Superior temporal gyrus (tissue), 1 donor: ENCODE measurements at regions not wholly inside any gene's neighbourhood (a gene's known extent, or its start where the extent isn't known, plus 50 kb on each side); places are given as distances from the start of the nearest gene placed in this dataset.
"Not testable (repeated sequence)": the region's sequence is repeated elsewhere in the genome, so short reads cannot be mapped to it uniquely, and the experiment has no call there.

ENCODE experiments used
- DNase-seq: peaks from one replicate; pipeline ENCODE4 v3.0.0-alpha.2; 2016; ENCODE audit errors: extremely low spot score

DNA sequence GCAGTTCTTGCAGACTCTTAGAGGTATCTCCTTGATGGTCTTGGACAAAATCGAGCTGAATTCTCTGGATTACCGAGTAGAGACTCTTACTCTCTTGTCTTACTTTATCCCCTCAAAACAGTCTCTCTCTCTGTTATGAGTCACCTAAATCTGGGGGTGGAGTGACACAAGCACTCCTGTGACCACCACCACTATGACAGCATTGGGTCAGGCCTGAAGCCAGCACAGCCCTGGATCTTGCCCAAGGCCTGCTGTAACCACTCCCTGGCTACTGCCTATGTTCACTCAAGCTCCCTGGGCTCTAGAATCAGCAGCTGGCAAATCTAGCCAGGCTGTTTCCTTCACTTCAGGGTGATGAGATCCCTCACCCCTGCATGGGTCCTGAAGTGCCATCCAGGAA lies 662.5 kb downstream of the LUZP2 start:
- DNase-seq: no peak

DNA sequence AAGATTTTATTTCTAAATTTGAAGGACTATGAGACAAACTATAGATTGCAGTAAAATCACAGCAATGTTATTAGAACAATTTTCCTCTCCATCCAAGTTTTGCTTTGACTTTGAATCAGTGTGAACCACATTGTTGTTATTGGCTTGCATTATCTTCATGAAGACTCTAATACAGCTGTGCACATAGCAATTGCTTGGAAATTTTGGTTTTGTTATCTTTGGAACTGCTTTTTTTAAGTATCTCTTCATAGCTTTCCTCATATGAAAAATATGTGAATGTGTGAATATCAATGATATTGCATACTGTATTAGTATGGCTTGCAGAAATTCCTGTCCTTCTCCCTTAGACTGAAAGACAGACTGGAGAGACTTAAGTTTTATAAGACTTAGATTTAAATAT lies 666.6 kb downstream of the LUZP2 start:
- DNase-seq: no peak

DNA sequence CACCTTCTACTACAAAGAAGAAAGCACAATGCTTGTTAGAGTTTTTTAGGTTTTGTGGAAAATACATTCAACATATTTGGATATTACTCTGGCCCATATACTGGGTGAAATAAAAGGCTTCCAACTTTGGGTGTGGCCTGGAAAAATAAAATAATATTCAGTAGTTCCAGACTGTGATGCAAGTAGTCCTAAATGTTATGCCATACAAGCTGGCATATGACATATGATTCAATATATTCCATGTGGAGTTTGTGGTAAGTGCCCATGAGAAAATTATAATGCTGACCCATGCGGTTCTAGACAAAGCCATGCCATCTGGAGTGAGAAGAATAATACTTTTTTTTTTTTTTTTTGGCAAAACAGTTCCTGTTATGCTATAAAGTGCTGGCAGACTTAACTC lies 683.3 kb downstream of the LUZP2 start:
- no peak for DNase-seq

DNA sequence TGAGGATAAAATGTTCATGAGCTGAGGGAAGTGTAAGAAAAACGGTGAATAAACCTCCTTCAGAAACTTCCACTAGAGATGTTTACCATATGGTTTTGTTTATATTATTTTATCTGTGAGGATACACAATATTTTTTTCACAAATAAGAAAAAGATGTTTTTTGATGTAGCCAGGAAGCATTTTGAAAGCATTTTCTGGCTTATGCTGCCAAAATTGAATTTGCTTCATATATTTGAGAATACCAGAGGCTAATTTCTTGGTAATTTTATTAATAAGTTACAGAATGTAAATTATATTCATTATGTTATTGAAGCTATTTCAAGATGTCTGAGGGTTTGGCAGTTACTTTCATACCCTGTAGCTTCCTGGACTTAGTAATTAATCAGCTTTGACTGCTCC lies 686.6 kb downstream of the LUZP2 start:
- no peak for DNase-seq

DNA sequence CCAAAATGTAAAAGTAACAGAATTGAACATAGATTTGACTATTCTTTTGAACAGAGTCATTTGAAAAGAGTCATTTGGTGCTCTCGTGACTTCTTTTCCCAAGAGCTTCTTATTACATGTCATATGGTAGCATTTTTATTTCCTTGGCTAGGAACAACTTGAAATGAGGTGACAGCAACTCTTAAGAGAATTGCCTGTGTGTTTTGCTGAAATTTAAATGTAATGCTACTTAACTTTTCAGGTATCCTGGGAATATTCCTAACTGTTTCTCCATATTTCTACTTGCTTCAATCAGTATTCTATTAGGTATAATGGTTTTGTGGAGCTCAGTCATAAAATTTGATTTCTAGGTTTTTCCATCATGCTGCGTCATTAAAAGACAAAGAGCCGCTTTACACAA lies 700.7 kb downstream of the LUZP2 start:
- DNase-seq: no peak

DNA sequence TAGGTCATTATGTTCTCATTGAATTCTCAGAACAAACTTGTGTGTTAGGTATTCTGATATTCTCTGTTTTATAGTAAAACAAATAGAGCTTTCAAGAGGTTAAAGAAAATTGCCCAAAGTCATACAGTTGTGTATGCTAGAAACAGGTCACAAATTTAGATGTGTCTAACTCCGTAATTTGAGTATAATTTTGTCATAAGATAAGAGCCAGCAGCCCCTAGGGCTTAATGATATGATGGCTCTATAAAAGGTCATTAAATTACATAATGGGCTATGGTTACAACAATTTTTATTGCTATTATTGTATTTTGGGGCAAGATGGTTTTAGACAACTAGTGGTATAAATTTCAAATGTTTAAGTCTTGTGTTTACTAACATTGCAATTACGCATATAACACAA lies 701.9 kb downstream of the LUZP2 start:
- no peak for DNase-seq

DNA sequence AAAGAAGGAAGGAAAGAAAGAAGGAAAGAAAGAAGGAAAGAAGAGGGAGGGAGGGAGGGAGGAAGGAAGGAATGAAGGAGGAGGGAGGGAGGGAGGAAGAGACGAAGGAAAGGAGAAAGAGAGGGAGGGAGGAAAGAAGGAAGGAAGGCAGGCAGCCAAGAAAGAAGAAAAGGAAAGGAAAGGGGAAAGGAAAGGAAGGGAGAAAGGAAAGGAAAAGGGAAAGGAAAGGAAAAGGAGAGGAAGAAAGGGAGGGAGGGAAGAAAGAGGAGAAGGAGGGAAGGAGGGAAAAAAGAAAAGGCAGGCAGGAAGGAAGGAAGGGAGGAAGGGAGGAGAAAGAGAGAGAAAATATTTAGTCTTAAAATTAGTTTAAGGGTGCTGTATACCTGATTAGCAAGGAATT lies 704.1 kb downstream of the LUZP2 start:
- no peak for DNase-seq

DNA sequence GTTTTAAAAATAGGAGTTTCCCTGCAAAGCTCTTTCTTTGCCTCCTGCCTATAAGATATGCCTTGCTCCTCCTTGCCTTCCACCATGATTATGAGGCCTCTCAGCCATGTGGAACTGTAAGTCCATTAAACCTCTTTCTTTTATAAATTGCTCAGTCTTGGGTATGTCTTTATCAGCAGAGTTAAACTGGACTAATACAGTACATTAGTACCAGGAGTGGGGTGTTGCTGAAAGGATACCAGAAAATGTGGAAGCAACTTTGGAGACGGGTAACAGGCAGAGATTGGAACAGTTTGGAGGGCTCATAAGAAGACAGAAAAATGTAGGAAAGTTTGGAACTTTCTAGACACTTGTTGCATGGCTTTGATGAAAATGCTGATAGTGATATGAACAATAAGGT lies 709.9 kb downstream of the LUZP2 start:
- DNase-seq: no peak

DNA sequence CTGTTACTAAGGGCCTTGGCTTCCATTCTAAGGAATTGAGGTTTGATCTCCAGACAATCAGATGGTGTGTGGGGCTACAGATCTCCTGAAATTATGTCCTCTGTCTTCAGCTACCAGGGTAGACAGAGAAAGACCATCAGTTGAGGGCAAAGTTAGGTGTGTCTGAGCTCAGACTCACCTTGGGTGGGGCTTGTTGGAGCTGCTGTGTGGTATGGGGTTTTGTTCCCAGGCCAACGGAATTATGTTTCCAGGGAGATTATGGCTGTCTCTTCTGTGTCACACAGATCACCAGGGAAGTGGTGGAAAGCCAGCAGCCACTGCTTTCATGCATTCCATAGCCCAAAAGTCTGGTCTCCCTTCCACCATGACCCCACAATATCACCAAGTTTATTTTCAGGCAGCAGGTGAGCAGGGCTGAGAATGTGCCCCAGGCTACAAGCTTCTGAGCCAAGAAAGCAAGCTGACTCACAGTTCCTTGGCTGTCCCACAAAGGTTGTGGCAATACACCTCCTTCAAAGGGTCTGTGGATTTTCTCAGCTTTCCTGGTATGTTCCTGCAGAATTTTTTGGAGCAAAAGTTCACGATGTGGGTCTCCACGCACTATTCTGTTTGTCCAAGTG lies 714.9 kb downstream of the LUZP2 start:
- DNase-seq: no peak

DNA sequence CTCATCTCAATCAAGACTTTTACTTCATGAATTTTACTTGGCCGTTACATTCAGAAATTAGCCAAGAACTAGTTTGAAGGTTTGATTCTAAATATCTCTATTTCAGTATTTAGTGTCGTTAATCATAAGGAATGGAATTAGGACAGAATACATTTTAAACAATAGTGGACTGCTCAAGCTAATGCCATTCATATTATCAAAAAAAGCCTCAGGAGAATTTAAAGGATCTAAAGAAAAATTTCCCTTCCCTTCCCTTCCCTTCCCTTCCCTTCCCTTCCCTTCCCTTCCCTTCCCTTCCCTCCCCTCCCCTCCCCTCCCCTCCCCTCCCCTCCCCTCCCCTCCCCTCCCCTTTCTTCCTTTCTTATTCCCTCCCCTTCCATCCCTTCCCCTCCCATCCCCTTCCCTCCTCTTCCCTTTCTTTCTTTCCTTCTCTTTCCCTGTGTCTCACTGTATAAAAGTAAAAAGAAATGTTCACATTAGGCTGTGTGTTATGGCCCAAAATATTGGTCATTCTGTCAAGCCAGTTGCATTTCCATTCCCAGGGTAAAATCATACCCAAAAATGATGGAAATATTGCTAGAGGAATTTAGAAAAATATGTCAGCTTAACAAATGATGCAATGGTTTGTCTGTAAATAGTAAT lies 717.8 kb downstream of the LUZP2 start:
- no peak for DNase-seq

DNA sequence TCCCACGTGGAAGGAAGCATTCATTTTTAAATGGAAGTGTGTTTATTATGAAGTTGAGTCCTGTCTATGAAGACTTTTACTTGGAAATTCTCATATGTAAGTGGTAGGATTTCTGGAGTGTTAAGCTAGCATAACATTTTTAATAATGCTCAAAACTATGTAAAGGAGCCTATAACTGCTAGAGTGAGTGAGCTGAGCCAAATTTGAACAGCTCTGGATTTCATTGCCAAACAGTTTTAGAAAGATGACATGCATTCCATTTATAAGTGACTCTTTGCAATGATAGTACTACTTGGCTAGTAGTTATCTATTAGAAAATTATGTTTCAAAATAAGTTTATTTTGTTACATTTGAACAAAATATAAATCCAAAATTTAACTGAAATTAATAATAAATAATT lies 721.2 kb downstream of the LUZP2 start:
- no peak for DNase-seq

DNA sequence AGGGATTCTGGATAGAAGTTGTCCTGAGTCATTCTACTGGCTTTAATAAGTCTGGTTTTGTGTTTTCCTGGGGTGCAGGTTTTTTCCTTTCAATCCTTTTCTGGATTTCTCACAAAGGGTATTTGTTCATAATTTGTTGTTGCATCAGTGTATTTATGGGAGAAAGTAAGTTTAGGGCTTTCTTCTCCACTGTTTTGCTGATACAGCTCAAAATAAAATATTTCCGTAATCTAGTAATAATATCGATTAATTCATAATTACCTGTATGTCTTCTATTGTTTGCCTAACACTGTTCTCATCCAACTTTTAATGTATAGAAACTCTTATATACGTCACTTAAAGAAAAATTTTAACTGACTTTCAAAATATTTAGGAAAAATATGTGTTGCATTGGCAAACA lies 728.2 kb downstream of the LUZP2 start:
- DNase-seq: no peak

DNA sequence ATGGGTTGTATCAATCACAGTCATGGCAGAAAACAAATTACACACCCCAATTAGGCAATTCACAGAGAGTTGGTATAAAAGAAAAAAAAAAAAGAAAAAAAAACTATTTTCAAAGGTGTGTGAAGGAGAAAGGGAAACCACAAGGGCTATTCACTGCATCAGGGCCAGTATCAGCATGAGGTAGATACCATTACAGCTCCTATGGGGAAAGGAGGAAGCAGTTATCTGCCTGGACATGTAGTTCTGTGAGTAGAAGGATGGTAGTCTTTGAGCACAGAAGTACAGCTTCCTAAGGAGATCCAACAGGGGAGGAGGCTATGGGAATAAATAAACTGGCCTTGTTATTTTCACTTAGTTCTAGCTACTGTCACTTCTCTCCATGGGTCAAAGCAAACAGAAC lies 746.1 kb downstream of the LUZP2 start:
- DNase-seq: no peak

DNA sequence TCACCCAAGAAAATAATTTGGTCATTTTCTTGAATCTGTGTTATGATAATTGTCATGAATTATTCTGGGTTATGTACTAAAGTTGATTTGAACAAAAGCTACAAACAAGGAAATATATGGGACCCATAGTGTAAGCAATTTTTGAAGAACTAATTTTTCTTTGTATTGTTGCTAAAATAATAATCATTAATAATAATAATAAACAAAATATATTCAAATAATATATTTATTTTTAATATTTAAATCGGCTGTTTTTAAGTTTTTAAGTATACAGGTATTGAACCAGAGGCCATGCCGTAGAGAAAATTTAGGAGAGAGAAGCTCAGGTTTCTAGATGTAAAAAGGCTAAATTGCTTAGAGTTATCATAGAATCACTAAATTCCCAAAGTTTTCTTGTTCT lies 747.3 kb downstream of the LUZP2 start:
- no peak for DNase-seq

DNA sequence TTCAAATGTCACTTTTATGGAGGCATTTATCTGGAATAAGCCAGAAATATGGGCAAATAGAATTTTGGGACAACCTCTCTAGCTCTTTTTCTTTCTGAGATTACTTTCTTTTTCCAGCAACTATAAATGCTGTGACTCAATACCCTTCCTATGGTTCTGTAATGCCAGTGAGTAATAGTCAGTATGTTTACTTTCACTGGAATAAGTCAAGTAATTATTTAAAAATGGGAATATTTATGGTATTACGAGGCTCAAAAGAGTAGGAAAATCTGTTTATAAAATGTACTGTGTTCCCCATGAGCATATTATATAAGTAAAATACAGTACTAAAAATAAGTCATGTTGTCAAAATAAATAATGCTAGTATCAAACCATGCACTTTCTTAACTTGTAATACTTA lies 750.5 kb downstream of the LUZP2 start:
- DNase-seq: no peak

DNA sequence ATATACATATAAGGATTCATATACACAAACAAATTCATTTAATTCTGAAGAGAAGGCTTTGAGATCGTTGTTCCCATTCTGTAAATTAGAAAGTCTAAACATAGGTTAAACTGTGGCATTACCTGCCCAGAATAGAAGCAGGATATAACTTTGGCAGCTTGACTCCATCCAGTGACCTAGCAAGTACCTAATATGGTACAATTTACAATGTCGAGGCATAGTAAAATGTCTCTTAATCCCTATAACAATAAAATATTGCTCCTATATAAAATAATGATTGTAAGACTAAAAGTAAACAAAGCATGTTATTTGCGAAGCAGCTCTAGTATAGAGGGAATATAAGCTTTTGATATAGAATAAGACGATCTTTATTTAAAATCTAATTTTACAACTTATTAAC lies 756.0 kb downstream of the LUZP2 start:
- DNase-seq: no peak

DNA sequence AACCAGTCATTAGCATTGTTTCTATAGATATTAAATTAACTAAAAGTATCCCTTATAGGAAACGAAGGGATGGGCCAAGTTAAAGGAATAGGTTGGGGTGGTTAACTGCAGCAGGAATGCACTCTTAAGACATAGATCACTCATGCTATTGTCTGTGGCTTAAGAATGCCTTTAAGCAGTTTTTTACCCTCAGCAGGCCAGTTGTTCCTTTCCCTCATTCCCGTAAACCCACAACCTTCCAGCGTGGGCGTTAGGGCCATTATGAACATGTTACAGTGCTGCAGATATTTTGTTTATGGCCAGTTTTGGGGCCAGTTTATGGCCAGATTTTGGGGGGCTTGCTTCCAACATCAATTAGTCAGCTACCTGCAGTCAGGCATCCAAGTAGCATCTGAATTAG lies 767.0 kb downstream of the LUZP2 start:
- not testable (repeated sequence) for DNase-seq

DNA sequence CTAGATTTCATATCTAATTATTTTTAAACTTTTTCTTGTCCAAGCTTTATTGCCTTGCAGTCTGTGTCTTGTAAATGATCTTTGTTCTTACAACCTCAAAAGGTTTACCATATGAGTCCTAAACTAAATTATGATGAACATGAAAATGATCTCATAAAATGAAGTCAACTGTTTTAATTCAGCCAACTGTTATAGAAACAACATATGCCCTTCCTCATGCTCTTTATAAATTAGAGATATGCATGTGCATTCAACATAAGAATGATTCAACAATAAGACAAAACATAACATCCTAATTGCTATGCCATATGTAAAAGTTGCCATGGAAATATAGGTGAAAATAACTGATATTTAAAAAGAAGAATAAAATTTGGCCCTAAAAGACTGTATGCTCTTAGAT lies 774.4 kb downstream of the LUZP2 start:
- no peak for DNase-seq

DNA sequence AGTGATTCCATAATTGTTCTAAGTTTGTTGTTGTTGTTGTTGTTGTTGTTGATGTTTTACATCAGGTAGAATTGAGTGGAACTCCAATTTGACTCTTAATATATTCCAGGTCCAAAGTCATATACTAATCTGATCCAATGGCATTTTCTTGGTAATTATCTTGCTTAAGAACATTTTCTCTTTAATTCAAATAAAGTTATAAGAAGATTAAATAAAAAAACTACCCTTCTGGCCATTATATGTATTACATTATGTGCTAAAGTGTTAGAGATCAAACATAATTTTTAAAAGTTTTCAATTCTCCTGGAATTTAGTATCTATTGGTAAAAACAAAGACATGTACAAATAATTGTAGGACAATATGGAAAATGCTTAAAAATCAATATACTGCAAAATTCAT lies 775.4 kb downstream of the LUZP2 start:
- DNase-seq: no peak

DNA sequence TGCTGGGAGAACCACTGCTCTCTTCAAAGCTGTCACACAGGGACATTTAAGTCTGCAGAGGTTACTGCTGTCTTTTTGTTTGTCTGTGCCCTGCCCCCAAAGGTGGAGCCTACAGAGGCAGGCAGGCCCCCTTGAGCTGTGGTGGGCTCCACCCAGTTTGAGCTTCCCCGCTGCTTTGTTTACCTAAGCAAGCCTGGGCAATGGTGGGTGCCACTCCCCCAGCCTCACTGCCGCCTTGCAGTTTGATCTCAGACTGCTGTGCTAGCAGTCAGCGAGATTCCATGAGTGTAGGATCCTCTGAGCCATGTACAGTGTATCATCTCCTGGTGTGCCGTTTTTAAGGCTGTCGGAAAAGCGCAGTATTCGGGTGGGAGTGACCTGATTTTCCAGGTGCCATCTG lies 784.0 kb downstream of the LUZP2 start:
- DNase-seq: not testable (repeated sequence)

DNA sequence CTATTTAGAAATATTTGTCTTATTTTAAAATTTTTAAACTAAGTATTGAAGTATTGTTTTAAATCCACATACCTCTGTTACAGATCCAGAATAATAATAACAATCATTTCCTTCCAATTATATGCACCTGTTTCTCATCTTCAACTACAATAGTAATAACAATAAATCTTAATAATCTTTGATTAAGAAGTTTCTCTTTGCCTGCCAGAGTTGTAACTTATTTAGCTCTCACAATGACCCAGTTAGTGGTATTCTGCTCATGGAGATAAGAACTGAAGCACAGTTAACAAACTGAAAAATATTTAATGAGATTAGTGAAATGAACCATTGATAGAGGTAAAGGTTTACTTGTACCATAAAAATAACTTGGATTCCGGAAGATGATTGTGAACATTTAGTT lies 796.3 kb downstream of the LUZP2 start:
- no peak for DNase-seq

DNA sequence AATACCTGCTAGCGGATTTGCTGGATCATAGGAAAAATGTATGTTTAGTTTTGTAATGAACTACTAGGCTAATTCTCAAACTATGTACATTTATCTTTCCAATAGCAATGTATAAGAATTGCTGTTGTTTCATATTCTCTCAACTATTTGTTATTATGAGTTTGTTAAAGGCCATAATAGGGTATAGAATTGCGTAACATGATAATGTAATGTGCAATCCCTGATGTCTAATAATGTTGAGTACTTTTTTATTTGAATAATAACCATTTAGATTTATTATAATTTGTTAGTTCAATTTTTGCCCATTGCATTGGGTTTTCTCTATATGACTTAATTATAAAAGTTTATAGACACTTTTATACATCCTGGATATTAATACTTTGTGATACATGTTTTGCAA lies 801.6 kb downstream of the LUZP2 start:
- no peak for DNase-seq

DNA sequence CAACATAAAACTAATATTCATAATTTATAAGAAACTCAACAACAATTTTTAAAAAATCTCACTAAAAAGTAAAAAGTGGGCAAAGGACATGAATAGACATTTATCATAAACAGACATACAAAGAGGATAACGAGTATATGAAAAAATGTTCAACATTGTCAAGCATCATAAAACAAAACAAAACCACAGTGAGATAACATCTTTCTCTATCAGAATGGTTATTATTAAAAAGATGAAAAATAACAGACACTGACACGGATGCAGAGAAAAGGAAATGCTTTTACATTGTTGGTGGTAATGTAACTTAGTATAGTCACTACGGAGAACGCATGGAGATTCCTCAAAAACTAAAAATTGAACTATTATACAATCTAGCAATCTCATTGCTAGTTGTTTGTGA lies 813.0 kb downstream of the LUZP2 start:
- no peak for DNase-seq

DNA sequence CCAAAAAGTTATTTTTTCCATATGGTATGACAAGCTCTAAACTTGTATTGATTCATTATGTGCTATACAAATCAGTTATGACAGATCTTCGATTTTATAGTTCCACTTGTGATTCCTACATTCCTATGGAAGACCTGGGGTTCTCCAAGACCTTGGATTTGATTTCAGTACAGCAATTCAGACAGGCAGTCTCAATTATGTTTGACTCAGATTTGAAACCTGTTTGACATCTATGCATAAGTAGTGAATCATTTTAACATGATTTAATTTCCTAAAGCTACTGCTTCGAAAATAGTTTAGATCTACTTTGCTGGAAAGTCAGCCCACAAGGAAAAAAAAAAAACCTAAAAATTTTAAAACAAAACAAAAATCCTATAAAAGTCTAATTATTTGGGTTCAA lies 820.4 kb downstream of the LUZP2 start:
- no peak for DNase-seq
